Gastrocnemius medialis (tissue), 4 donors: ENCODE measurements at regions not wholly inside any gene's neighbourhood (a gene's known extent, or its start where the extent isn't known, plus 50 kb on each side); places are given as distances from the start of the nearest gene placed in this dataset.

Experiments used
- CTCF ChIP-seq, 5 experiments: fragments of 450-650 bp in 3 of 5; fragments of 200-600 bp in 2 of 5; sonication (generic) in 2 of 5; IDR thresholded peaks in 4 of 5; conservative IDR thresholded peaks in 1 of 5; 1 replicate in 4 of 5; 2 replicates in 1 of 5; pipeline ENCODE4 v1.5.1; 2016 to 2019; ENCODE audit warnings: antibody characterized with exemption in 5 of 5, mild to moderate bottlenecking in 3 of 5, moderate library complexity in 3 of 5
- POLR2A ChIP-seq, 2 donors: fragments of 450-650 bp; IDR thresholded peaks; one replicate each; pipeline ENCODE4 v1.6.1; 2017; ENCODE audit warnings: antibody characterized with exemption in 2 of 2, mild to moderate bottlenecking in 2 of 2, moderate library complexity in 2 of 2

- TF ChIP-seq CTCF (IDR thresholded peaks at IDR 0.05 in 4 of 5, conservative IDR thresholded peaks at IDR 0.05 in 1 of 5) (no peak), POLR2A (IDR thresholded peaks at IDR 0.05) (no peak)
Observed at GRCh38 chr2:224127871-224128501, 88.9 kb upstream of the SERPINE2 start.
